ENCODE measurements at regions not wholly inside any gene's neighbourhood (a gene's known extent, or its start where the extent isn't known, plus 50 kb on each side); places are given as distances from the start of the nearest gene placed in this dataset.

- WGBS, 2 donors: 88 to 97% methylated on average over 2 of the region's 2 CpGs
- Histone ChIP-seq H3K4me3 (no peak overlapping the region), H3K9me3 (peaks cover 0 to 12% (median 0%) of the 10 kb centered on the region in 4 donors), H3K27me3 (no peaks in the 10 kb centered on the region), H3K4me1 (peaks cover 0 to 33% (median 13%) of the 10 kb centered on the region in 4 donors), H3K27ac (no peak overlapping the region), H3K36me3 (peaks cover 0 to 31% (median 0%) of the 10 kb centered on the region in 3 donors)
- no peak for DNase-seq (ENCODE audit: low spot score in 2 of 2)
- TF ChIP-seq EP300 (IDR thresholded peaks at IDR 0.05) (no peak), POLR2A (IDR thresholded peaks at IDR 0.05) (no peak), CTCF (IDR thresholded peaks at IDR 0.05) (no peak)
Measured at GRCh38 chr18:23352042-23352441, 101.0 kb upstream of the RIOK3 start.

- H3K36me3 ChIP-seq: peaks cover 0 to 31% (median 0%) of the 10 kb centered on the region in 3 donors
- H3K4me1 ChIP-seq: peaks cover 0 to 47% (median 27%) of the 10 kb centered on the region in 4 donors
- no peak overlapping the region for H3K27ac ChIP-seq
- no peaks in the 10 kb centered on the region for H3K27me3 ChIP-seq
- 56 to 69% methylated on average over 3 of the region's 3 CpGs for WGBS, 2 donors
- peaks cover 0 to 12% (median 0%) of the 10 kb centered on the region in 4 donors for H3K9me3 ChIP-seq
- TF ChIP-seq POLR2A (IDR thresholded peaks at IDR 0.05) (no peak), EP300 (IDR thresholded peaks at IDR 0.05) (no peak), CTCF (IDR thresholded peaks at IDR 0.05) (no peak)
- DNase-seq (ENCODE audit: low spot score in 2 of 2): no peak
- no peak overlapping the region for H3K4me3 ChIP-seq
Measured at GRCh38 chr18:23353459-23353858, 99.6 kb upstream of the RIOK3 start.

GRCh38 chr18:23354625-23355024, 98.5 kb upstream of the RIOK3 start:
- H3K4me3 ChIP-seq: no peak overlapping the region
- peaks cover 0 to 56% (median 31%) of the 10 kb centered on the region in 4 donors for H3K4me1 ChIP-seq
- H3K36me3 ChIP-seq: peaks cover 0 to 24% (median 0%) of the 10 kb centered on the region in 3 donors
- no peak for TF ChIP-seq EP300 (IDR thresholded peaks at IDR 0.05)
- no peak for TF ChIP-seq POLR2A (IDR thresholded peaks at IDR 0.05)
- no peak for TF ChIP-seq CTCF (IDR thresholded peaks at IDR 0.05)
- peak overlapping the region in 2 of 4 donors; percentile 30 to 84 for H3K27ac ChIP-seq
- DNase-seq (ENCODE audit: low spot score in 2 of 2): no peak
- H3K27me3 ChIP-seq: no peaks in the 10 kb centered on the region
- 69 to 74% methylated on average over 4 of the region's 4 CpGs for WGBS, 2 donors
- peaks cover 0 to 2% (median 0%) of the 10 kb centered on the region in 4 donors for H3K9me3 ChIP-seq

GRCh38 chr18:23355206-23355605, 97.9 kb upstream of the RIOK3 start:
- 53 to 57% methylated on average over 6 of the region's 6 CpGs for whole genome bisulfite sequencing, 2 donors
- DNase-seq (ENCODE audit: low spot score in 2 of 2): no peak
- H3K4me1 ChIP-seq: peaks cover 0 to 55% (median 31%) of the 10 kb centered on the region in 4 donors

More at GRCh38 chr18:23355206-23355605, 97.9 kb upstream of the RIOK3 start:
- no peak overlapping the region for H3K4me3 ChIP-seq
- no peaks in the 10 kb centered on the region for H3K9me3 ChIP-seq
- peaks cover 0 to 19% (median 0%) of the 10 kb centered on the region in 3 donors for H3K36me3 ChIP-seq
- H3K27ac ChIP-seq: peak overlapping the region in 3 of 4 donors; percentile 59 to 89 (median 84)
- TF ChIP-seq POLR2A (IDR thresholded peaks at IDR 0.05) (no peak), EP300 (IDR thresholded peaks at IDR 0.05) (peak in 1 of 2 donors; percentile 63), CTCF (IDR thresholded peaks at IDR 0.05) (no peak)
- no peaks in the 10 kb centered on the region for H3K27me3 ChIP-seq

Measured in tibial nerve (tissue), 4 donors.